ENCODE measurements at regions not wholly inside any gene's neighbourhood (a gene's known extent, or its start where the extent isn't known, plus 50 kb on each side); places are given as distances from the start of the nearest gene placed in this dataset.
"Not testable (repeated sequence)": the region's sequence is repeated elsewhere in the genome, so short reads cannot be mapped to it uniquely, and the experiment has no call there.

DNA sequence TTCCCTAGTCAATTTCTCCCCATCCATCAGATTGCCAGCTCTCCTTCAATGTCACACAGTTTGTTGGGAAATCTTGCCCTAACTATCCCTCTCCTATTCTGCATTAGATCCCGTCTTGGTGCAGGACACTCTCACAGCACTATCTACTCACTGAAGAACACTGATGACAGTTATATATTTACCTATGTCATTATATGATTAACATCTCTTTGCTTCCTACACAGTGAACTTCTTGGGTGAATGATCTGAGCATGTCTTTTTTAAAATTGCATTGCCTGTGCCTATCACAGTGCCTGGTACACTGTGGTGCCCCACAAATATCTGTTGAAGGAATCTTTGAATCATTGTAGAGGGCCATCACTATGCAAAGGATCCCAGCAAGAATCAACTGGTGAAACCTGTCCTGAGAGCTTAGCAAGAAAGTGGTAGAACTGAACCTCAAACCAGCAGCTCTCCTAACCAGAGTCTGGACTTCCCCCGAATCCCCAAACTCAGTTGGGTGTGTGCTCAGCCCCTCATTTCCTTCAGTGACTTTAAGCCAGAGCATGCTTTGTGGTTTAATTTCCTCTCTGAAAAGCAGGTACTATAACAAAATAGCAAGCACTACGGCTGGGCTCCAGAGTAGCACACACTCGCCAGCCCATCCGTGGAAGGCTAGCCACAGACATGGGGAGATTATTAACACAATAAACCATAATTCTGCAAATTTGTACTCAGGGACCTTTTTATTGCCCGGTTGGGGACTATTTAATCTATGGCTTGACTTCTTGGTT, 680.7 kb upstream of the SALL1 start:
- no peak overlapping the region for H3K27ac ChIP-seq
- no peak for DNase-seq (ENCODE audit: low read depth, low spot score)

DNA sequence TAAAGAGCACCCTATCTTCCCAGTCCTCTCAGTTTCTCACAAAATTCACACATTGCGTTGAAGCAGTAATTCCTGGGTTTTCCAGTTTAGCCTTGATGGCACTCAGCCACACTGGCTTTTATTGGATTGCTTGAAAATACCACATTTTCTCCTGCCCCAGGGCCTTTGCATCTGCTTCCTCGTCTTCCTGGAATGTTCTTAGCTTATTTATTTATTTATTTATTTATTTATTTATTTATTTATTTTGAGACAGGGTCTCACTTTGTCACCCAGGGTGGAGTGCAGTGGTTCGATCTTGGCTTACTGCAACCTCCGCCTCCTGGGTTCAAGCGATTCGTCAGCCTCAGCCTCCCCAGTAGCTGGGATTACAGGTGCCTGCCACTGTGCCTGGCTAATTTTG, 680.0 kb upstream of the SALL1 start:
- DNase-seq (ENCODE audit: low read depth, low spot score); H3K27ac ChIP-seq: not testable (repeated sequence)

DNA sequence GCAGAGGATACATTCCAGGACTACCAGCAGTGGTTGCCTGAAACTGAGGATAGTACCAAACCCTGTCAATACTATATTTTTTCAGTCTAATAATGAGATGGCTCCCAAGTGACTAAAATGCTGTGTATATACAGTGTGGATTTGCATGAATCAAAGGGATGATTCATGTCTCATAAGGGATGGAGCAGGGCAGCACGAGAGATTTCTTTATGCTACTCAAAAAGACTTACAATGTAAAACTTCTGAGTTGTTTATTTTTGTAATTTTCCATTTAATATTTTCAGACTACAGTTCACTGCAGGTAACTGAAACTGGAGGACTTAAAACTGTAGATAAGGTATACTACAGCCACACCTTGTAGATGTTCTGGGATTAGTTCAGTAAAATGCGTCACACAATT, 674.7 kb upstream of the SALL1 start:
- no peak overlapping the region for H3K27ac ChIP-seq
- no peak for DNase-seq (ENCODE audit: low read depth, low spot score)

DNA sequence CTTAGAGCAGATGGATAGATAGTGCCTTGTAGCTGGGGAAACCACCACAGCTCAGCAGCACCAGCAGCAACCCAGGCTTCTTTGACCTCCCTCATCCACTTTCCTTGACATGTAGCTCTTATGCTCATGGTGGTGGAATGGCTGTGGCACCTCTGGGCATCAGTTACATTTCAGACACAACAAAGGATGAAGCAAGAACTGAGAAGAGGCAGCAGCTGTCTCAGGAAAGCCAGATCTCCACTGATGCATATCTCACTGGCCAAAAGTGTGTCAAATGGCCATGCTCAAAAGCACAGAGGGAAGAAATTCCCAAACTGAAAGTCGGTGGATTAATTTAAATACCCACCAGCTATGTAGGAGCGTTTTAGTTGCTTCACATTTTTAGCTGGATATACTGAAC, 671.4 kb upstream of the SALL1 start:
- no peak for DNase-seq (ENCODE audit: low read depth, low spot score)
- no peak overlapping the region for H3K27ac ChIP-seq

DNA sequence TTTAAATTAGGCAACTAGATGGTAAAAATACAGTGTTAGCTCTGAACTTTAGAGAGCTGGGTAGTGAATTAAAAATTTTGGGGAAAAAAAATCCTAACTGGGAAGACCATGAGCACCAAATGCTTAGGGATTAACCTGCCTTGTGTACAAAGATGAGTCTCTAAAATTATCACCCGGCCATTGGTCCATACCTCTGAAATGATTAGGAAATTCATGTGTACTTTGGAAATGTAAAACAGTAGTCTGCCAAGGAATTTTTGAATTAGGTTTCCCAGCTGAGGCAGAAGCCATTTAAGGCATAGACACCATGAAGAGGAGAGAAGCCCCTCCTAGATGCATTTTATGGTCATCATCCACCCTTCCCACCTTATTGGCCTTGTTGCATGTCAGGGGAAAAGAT, 670.5 kb upstream of the SALL1 start:
- no peak for DNase-seq (ENCODE audit: low read depth, low spot score)
- no peak overlapping the region for H3K27ac ChIP-seq

DNA sequence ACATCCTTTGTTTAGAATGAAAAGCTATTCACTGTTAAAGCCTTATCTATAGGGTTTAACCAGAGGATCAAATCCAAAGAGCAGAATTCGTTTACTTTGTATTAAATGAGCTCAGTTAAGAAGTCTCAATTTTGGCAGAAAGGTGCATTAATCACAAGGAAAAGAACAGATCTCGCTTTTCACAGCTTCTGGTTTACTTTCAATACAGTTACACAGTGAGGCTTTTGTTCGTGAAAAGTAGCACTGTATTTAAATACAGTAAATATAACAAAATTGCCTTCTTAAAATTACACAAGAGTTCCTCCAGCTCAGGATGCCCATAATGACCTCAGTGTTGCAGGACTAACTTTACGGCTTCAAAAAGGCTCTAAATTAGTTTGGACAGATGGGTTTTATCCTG, 669.1 kb upstream of the SALL1 start:
- DNase-seq (ENCODE audit: low read depth, low spot score) = no peak
- no peak overlapping the region for H3K27ac ChIP-seq

DNA sequence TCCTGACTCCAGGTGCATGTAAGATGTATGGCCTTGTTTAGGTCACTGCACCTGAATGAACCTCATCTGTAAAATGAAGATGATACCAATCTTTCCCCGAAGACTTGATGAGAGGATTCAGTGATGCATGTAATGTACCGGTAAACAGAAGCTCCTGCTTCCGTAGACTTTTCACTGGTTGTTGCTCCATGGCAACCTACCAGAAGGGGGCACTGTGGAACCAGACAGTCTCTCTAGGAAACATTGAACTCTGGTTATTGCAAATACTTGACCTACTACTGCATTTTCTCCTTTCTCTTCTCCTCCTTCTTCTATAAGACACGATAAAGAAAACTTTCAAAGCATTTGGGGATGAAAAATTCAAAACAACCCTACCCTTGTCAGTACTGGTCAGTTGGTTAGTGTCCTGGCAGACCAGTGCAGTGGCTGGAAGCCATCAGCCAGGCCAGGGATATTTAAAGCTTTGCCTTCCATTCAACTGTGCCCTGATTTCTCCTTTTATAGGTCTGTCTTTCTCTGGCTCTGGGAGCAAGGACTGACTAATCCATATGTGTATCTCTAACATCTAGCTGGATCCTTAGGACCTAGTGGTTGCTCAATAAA, 667.4 kb upstream of the SALL1 start:
- no peak for DNase-seq (ENCODE audit: low read depth, low spot score)
- H3K27ac ChIP-seq = no peak overlapping the region

DNA sequence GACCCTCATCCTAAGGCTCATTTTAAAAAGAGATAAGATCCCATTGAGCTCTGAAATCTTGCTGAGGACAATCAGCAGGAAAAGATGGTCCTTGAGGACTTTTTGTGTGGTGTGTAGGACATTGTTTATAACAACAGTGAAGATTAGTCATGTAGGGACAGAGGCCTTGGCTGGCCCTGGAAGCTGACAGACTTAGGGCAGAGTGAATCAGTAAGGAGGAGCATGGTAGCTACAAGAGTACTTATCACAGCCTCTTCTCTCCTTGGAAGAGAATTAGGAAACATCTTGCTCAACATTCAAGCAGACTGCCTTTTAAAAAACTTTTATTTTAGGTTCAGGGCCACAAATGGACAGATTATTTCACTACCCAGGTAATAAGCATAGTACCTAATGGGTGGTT, 665.9 kb upstream of the SALL1 start:
- no peak for DNase-seq (ENCODE audit: low read depth, low spot score)
- H3K27ac ChIP-seq = no peak overlapping the region

DNA sequence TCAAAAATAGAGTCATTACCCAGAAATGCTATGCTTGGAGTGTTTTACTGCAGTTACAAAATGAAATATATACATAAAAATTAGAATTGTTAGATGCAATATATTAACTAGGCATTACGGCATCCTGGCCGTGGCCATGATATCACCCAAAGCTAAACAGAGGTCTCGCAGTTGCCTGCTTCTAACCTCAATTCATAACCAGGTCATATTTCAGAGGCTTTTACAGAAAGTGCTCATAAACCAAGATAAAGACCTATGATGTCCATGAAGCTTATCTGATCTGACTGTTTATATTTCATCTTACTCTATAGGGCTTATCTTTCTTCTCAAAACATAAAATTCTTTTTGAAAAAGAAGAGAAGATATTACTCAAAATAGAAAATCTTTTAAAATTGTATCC, 664.5 kb upstream of the SALL1 start:
- DNase-seq (ENCODE audit: low read depth, low spot score) = no peak
- no peak overlapping the region for H3K27ac ChIP-seq

DNA sequence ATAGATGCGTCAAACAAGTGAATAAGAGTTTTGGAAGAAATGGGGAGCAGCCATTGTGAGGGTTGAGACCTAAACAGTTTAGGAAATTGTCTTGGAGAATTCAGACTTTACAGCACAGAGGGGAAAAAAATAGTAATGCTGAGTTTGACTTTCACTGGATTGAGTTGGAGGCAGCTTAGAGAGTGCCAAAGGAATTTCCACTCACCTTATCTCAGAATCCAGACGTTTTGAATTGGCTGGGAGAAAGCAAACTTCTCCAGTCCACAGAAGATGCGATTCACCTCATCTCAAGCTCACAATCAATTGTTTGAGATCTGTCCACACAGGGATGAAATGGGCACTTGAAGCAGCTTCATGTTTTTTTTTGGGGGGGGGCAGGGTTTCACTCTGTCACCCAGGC, 663.5 kb upstream of the SALL1 start:
- H3K27ac ChIP-seq = no peak overlapping the region
- DNase-seq (ENCODE audit: low read depth, low spot score) = no peak

DNA sequence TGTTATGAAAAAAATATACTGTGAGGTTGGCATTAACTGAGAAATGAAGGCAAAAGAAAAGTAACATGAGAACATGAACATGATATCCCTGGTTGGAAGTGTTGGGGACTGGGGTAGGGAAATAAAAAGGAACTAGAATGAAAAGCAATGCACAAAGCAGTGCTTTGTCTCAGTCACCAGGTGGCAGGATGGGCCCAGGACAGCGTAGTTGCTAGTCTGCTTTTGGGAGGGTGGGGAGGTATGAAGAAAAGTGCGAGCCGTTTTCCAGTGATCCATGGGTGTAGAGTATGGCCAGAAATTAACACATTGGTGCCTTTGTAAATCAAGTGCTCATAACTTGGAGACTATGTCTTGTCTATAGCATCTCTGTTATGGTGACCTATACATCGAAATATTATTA, 662.5 kb upstream of the SALL1 start:
- no peak for DNase-seq (ENCODE audit: low read depth, low spot score)
- no peak overlapping the region for H3K27ac ChIP-seq

DNA sequence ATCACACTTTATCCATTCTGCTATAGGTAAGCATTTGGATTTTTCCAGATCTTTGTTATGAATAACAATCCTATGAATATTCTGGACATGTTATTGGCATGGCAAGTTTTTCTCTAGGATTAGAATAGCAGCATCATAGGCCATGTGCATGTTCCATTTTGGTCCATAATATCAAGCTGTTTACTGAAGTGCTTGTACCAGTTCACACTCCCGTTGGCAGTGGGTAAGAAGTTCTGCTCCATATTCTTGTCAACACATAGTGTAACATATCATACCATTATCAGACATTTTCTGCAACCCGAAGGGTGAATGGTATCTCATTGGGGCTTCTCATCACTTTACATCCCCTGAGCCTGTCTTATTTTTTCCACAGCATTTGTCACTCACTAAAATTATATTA, 661.9 kb upstream of the SALL1 start:
- no peak for DNase-seq (ENCODE audit: low read depth, low spot score)
- no peak overlapping the region for H3K27ac ChIP-seq

DNA sequence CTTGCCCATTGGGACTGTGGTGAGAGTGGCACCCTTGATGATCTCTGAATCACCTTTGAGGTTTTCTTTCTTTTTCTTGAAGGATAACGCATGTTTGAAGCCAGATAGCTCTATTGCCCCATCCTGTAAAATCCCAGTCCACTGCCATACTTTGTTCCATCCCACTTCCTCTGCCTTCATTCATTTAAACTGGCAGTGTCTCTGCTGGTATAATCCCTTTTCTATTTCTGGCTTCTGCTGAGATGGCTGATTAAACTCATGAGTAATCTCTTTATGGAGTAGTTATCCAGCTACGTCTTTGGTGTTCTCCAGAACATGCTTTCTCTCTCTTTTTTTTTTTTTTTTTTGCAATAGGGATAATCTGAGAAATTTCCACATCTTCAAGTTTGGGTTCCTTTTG, 656.5 kb upstream of the SALL1 start:
- no peak for DNase-seq (ENCODE audit: low read depth, low spot score)
- H3K27ac ChIP-seq = no peak overlapping the region

DNA sequence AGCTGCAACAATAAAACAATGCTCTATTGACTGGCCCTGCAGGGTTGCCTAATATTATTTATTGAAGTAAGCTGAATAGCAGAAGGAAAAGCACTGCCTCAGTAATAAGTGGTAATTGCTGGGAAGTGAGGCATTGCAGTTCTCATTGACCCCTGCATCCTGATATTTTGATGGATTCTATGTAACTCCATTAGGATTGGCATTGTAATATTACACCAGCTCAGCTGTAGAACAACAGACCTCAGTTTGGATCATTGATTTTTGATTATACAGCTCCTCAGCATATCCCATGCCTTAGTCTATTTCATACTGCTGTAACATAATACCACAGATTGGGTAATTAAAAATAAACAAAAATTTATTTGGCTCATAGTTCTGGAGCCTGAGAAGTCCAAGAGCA, 650.6 kb upstream of the SALL1 start:
- no peak for DNase-seq (ENCODE audit: low read depth, low spot score)
- no peak overlapping the region for H3K27ac ChIP-seq

DNA sequence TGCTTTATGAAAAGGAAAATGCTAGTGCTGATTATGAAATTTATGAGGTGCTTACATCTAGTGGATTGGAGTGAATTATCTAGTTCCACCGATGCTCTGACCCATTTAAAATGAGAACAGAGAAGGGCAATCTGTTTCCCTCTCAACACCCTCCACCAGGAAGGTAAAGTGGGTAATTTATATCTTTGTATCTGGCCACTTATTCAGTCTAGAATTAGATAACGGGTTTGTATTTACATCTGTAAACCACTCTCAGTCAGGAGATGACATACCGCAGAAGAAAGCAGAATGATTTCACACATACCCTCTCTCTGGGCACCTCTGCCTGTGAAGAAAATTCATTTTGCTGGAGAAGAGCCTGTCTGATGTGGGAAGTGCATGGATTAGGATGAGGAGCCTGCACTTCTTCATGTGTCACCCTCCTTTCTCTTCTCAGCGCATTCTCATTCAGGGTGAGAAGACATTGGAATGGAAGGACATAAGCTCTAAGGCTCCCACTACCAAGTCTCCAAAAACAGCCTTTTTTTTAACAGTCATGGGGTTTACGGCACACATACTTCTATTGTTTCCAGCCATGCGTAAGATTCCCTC, 646.7 kb upstream of the SALL1 start:
- DNase-seq (ENCODE audit: low read depth, low spot score) = no peak
- H3K27ac ChIP-seq = no peak overlapping the region

DNA sequence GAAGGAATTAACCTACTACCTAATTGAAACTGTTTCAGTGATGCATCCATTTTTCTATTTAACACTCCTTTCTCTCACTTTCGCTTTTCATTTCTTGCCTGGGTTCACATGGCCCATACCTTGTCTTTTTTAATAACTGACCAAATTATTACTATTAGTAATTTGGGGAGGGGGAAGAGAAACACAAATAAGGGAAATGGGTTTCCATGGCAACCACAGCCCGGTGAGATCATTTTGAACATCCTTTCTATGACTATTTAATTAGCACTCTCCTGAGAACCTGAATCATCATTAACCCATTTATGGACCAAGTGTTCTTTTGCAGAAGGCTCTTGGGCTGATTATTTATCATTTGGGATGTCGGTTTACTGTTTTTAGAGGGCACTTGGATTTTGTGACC, 628.2 kb upstream of the SALL1 start:
- DNase-seq (ENCODE audit: low read depth, low spot score) = no peak
- no peak overlapping the region for H3K27ac ChIP-seq

DNA sequence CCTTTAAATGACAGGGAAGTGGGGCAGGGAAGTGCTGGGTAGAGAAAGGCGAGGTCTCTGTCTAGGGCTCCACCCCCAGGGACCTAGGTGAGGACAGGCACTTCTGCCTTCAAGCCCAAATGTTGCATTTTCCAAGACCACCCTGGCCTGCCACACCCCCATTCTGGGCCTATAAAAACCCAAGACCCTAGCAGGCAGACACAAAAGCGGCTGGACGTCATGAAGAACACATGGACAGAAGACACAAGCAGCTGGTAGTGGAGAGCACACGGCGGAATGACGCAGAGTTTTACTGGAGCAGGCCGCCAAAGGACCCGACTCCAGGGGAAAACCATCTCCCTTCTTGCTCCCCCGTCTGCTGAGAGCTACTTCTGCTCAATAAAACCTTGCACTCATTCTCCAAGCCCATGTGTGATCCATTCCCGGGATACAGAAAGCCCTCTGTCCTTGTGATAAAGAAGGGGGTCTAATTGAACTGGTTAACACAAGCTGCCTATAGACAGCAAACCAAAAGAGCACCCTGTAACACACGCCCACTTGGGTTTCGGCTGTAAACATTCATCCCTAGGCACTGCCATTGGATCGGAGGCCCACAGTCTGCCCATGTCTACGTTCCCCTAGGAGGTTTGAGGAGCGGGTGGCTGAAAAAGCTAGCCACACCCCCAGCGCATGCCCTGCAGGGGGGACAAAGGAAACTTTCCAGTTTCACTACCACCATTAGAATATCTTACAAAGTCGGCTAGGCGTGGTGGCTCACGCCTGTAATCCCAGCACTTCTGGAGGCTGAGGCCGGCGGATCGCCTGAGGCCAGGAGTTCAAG, 622.2 kb upstream of the SALL1 start:
- no peak for DNase-seq (ENCODE audit: low read depth, low spot score)
- no peak overlapping the region for H3K27ac ChIP-seq

DNA sequence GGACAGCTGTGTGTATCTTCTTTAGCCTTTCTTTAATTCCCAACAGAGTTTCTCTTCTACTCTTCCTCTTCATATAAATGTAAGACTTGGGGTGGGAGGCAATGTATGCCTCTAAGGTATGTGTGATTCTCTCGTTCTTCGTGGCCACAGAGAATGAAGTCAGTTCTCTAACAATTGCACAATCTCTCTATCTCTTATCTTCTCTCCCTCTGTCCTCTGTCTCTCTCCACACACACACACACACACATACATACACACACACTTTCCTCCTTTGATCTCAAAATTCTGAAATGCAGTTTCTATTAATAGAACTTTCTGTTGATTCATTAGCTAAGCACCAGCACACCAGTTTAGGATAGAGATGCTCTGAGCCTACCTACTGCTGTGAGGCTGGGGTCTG, 615.7 kb upstream of the SALL1 start:
- no peak for DNase-seq (ENCODE audit: low read depth, low spot score)
- no peak overlapping the region for H3K27ac ChIP-seq

DNA sequence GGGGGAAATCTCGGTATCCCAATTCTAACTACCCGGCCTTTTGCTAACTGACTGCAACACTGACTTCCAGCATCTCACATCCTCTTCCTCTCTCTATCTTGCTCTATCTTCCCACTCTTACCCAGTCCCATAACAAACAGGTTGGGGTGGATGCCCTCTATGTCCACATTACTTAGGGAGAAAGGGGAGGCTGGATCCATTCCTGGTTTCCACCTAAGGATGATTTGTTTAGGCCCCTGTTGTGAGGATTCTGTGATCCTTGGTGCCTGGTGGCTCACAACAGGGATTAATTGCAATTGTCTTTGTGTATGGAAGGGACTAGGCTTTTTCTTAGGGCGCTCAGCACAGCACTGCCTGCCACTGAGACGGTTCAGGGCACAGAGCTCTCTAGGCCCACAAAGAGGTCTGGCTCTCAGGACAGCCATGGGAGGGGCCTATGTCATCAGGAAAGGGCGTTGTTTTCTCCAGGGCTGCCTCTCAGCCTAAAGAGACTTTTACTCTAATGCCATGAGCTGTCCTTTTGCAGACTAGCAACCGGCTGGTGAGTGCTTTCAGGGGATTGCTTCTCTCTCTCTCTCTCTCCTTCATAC, 612.1 kb upstream of the SALL1 start:
- no peak for DNase-seq (ENCODE audit: low read depth, low spot score)
- no peak overlapping the region for H3K27ac ChIP-seq

DNA sequence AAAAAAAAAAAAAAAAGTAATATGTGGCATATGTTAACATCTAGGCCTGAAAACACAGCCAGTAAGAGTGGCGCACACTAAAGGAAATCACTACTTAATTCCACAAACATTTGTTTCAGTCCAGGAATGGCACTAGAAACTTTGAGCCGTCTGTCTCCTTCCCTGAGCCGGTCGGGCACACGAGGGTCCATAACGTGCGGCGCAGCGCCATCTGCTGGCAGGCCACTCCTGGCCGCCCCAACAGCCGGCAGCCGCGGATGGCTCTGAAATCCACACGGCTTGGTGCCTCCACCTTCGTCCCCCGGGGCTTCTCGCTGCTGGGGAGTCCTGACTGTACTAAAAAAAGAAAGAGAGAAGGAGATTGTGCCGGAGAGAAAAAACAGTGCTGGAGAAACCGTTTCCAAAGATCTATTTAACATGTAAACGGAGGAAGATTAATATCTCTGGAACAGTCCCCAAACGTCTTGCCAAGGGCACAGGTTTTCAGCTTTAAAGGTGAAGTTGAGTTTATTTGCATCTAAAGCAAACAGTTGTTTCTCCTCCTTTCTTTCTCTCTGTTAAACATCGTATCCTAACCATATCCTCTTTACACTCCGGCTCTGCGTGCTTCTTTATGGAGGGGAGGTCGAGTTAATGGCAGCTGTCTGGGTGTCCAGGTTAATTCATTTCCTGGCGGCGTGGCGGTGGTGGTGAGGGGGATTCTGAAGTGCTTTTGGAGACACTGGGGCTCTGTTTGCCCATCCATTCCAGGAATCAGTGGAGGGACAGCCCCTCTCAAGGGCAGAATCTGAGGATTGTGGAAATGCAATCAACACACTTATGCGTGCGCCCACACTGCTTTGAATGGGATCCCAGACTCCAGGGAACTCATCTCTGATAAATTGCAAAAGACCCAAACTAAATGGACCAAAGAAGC, 611.3 kb upstream of the SALL1 start:
- no peak overlapping the region for H3K27ac ChIP-seq
- no peak for DNase-seq (ENCODE audit: low read depth, low spot score)

Measured in epithelial cell of prostate (primary cell).